ENCODE measurements at regions not wholly inside any gene's neighbourhood (a gene's known extent, or its start where the extent isn't known, plus 50 kb on each side); places are given as distances from the start of the nearest gene placed in this dataset.
A peak's percentile ranks its signal among the peaks of the same experiment; 100 is the strongest.

DNA sequence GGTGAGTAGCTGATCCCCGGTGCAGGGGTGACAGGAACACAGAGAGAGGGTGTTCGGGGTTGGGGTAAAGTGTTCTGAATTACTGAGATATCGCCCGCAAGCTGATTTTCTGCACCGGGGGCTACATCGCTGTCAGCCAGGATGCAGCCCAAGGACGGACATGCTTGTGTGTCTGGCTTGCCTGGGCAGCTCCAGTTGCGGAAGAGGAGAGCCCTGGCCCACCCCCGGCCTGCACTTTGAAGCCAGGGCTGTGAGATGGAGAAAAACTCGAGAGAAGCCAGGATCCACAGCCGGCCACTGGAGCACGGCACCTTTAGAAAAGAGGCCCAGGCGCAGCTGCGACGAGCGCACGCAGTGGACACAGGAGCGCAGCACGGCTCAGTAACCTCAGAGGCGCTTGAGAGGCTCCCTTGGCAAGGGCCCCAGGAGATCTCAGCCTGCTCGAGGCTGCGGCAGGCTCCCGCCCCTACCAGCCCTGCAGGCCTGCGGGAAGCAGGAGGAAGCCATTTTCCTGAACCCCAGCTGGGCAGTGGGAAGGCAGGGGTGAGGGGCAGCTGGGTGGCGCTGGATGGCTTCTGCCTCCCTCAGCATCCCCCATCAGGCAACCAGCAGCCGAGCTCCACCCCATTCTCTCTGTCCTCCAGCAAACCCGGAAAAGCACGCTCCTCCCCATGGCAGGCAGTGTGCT is 59.2 kb downstream of the C9orf50 start:
- ATAC-seq (ENCODE audit: low read depth) = peak; percentile 50
- TF ChIP-seq SMC3 (IDR thresholded peaks at IDR 0.05; ENCODE audit: low read depth, low read length) (no peak), RFX5 (IDR thresholded peaks at IDR 0.05; ENCODE audit: low read depth, low read length) (no peak), MAFK (IDR thresholded peaks at IDR 0.05; ENCODE audit: low read depth, low read length) (no peak), ELK1 (IDR thresholded peaks at IDR 0.05; ENCODE audit: borderline replicate concordance, low read depth, low read length) (no peak), MAZ (IDR thresholded peaks at IDR 0.05; ENCODE audit: borderline replicate concordance, low read depth, low read length) (no peak), USF2 (IDR thresholded peaks at IDR 0.05; ENCODE audit: low read depth, low read length) (no peak), RAD21 (IDR thresholded peaks at IDR 0.05; ENCODE audit: low read length) (no peak), POLR2A (IDR thresholded peaks at IDR 0.05; ENCODE audit: low read depth, low read length) (no peak), CEBPB (IDR thresholded peaks at IDR 0.05; ENCODE audit: low read depth, low read length) (no peak), CTCF (conservative IDR thresholded peaks at IDR 0.05; ENCODE audit: low read depth, low read length) (no peak), BHLHE40 (IDR thresholded peaks at IDR 0.05; ENCODE audit: low read depth, low read length) (no peak), CHD1 (IDR thresholded peaks at IDR 0.05; ENCODE audit: low read depth, low read length) (no peak), MXI1 (IDR thresholded peaks at IDR 0.05; ENCODE audit: borderline replicate concordance, low read depth, low read length) (no peak), RCOR1 (IDR thresholded peaks at IDR 0.05; ENCODE audit: insufficient replicate concordance, low read length) (no peak), FOS (IDR thresholded peaks at IDR 0.05; ENCODE audit: low read depth, low read length) (no peak)

More for the DNA sequence above, 59.2 kb downstream of the C9orf50 start:
- Histone ChIP-seq H3K36me3 (ENCODE audit: control insufficient read depth, insufficient read depth, low read length) (no peaks in the 10 kb centered on the region), H2BK120ac (ENCODE audit: low read depth, low read length) (peak overlapping the region; percentile 61), H3K9ac (ENCODE audit: low read depth, low read length) (no peak overlapping the region; the same call in 1 of the 2 replicates), H2BK15ac (ENCODE audit: low read depth, low read length) (no peak overlapping the region), H3K23ac (ENCODE audit: low read depth, low read length) (0 out of 2 replicates have a peak overlapping the region, but pooled peaks have one; percentile 37), H4K8ac (ENCODE audit: low read depth in 2 of 2, low read length in 2 of 2) (peak overlapping the region; percentile 6 to 71; a peak in 3 of 4 replicates), H2AK5ac (ENCODE audit: low read depth, low read length) (0 out of 2 replicates have a peak overlapping the region, but pooled peaks have one; percentile 23), H2BK5ac (ENCODE audit: low read depth, low read length, poor library complexity, severe bottlenecking) (no peak overlapping the region), H2BK20ac (ENCODE audit: low read depth, low read length) (peak overlapping the region; percentile 34; the same call in 1 of the 2 replicates), H3K4me1 (ENCODE audit: control insufficient read depth, insufficient read depth, low read length) (peaks cover 23% of the 10 kb centered on the region), H2AK9ac (replicated peaks; ENCODE audit: low read depth, low read length, poor library complexity) (peak overlapping the region; percentile 48), H2AFZ (replicated peaks; ENCODE audit: low read length, poor library complexity) (peak overlapping the region; percentile 88), H3K56ac (ENCODE audit: extremely low read depth, insufficient read depth, low read length) (no peak overlapping the region), H3K4ac (ENCODE audit: low read depth, low read length) (peak overlapping the region; percentile 78), H4K91ac (ENCODE audit: insufficient read depth, low read depth, low read length) (peak overlapping the region; percentile 35; the same call in 1 of the 2 replicates), H3K9me3 (ENCODE audit: control insufficient read depth, insufficient read depth, low read length) (no peaks in the 10 kb centered on the region), H3K9me1 (ENCODE audit: insufficient read depth, low read length) (peaks cover 8% of the 10 kb centered on the region), H3K18ac (ENCODE audit: low read depth, low read length) (peak overlapping the region; percentile 14; the same call in 1 of the 2 replicates), H4K5ac (ENCODE audit: low read depth, low read length) (peak overlapping the region; percentile 66), H4K20me1 (ENCODE audit: insufficient read depth, low read length) (no peaks in the 10 kb centered on the region), H3K27me3 (ENCODE audit: control insufficient read depth, insufficient read depth, low read length) (no peaks in the 10 kb centered on the region), H3K14ac (replicated peaks; ENCODE audit: low read depth, low read length) (peak overlapping the region; percentile 55), H3K4me3 (ENCODE audit: insufficient read depth, low read depth, low read length) (no peak overlapping the region), H3K27ac (ENCODE audit: insufficient read depth, low read length) (peak overlapping the region; percentile 30; the same call in 1 of the 2 replicates), H3K79me1 (ENCODE audit: low read depth in 1 of 2, low read length in 2 of 2) (peaks cover 0 to under 1% of the 10 kb centered on the region in 2 experiments; a peak in 1 of 4 replicates), H3K4me2 (ENCODE audit: low read depth, low read length) (no peak overlapping the region; the same call in 1 of the 2 replicates)
- WGBS, 2 experiments (ENCODE audit: extremely low coverage in 2 of 2, insufficient read length in 1 of 2) = 29% methylated on average over 12 of the region's 28 CpGs; no CpG with 5 or more reads in 1 of the 2 experiments
- dilution Hi-C loops (cut with HindIII; ENCODE audit: low sequenced_read_pairs, unreplicated experiment) = no loop called here
- ChIA-PET POLR2A (ENCODE audit: unreplicated experiment) (interaction anchor here (0.5 kb wide), 2 partner anchors 99 to 264 kb away, joined by 3 to 8 read pairs; no protein-coding TSS in a partner anchor), CTCF (no interaction called here)
- in situ Hi-C loops (cut with MboI; ENCODE audit: low sequenced_read_pairs) = no loop called here
- intact Hi-C loops (cut with micrococcal nuclease) = no loop called here
- DNase-seq = peak; percentile 49
- no TSS peak for BruUV-seq (replicated peaks)
